Left ventricle myocardium inferior (tissue), 1 donor: ENCODE measurements at regions not wholly inside any gene's neighbourhood (a gene's known extent, or its start where the extent isn't known, plus 50 kb on each side); places are given as distances from the start of the nearest gene placed in this dataset.

Experiments used
- DNase-seq: peaks from one replicate; pipeline ENCODE4 v3.0.0-alpha.2; 2020
- H3K27ac ChIP-seq: fragments of 200-600 bp; replicated peaks from 2 replicates; pipeline ENCODE4 v1.8.0; 2021
- H3K27me3 ChIP-seq: fragments of 200-600 bp; 2 replicates; pipeline ENCODE4 v1.8.0; 2021; ENCODE audit warnings: low read depth
- H3K36me3 ChIP-seq: fragments of 200-600 bp; 2 replicates; pipeline ENCODE4 v1.8.0; 2021
- H3K4me1 ChIP-seq: fragments of 200-600 bp; 2 replicates; pipeline ENCODE4 v1.8.0; 2021
- H3K4me3 ChIP-seq: fragments of 200-600 bp; 2 replicates; pipeline ENCODE4 v1.8.0; 2021; ENCODE audit warnings: mild to moderate bottlenecking, moderate library complexity
- H3K9me3 ChIP-seq: fragments of 200-600 bp; replicated peaks from 2 replicates; pipeline ENCODE4 v1.8.0; 2021
- intact Hi-C: fragments of 100-400 bp; cut with micrococcal nuclease; formaldehyde crosslinking; loops from one replicate; pipeline ENCODE4 v1.11.0; 2022
- TF ChIP-seq, protein P1 (sequence below): fragments of 200-600 bp; IDR thresholded peaks from 2 replicates; pipeline ENCODE4 v1.8.0; 2021; ENCODE audit warnings: antibody characterized with exemption, mild to moderate bottlenecking, borderline replicate concordance
- donor health status: DM: no; HTN: yes; CAD: no; lungs with severe emphysema.

DNA sequence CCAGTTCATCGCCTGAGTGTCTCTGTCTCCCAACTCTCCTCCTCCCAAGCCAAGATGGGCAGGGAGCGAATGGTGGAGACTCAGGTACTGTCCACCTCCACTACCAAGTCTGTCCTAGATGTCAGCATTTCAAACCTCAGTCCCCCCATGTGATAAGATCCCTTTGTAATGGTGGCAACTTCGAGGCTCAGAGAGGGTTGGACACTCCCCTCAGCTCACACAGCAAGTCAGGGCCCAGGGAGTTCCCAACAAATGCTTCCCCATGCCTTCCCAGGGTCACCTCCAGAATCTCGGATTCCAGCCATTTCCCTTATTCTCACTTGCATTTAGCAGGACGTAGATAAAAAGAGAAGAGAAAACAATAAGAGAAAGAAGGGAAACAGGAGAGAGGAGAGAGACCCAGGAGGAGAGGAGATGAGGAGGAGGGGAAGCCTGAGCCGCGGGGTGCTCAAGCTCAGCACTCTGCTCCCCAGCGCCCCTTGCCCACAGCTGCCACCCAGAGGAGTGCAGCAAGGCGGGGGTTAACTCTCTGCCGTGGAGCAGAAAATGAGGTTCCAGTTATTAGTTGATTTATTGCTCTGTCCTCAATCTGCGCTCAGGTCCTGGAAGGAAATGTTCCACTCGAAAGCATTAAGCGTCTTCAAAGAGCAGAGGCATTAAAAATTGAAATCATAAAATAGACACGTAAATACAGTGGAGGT is 84.1 kb upstream of the LINGO1 start:
- Histone ChIP-seq H3K27ac (no peak overlapping the region), H3K4me1 (no peaks in the 10 kb centered on the region), H3K9me3 (no peaks in the 10 kb centered on the region), H3K4me3 (no peak overlapping the region), H3K27me3 (peaks cover 38% of the 10 kb centered on the region), H3K36me3 (no peaks in the 10 kb centered on the region)
- no peak for DNase-seq
- intact Hi-C loops: no loop called here
- TF ChIP-seq, protein P1, sequence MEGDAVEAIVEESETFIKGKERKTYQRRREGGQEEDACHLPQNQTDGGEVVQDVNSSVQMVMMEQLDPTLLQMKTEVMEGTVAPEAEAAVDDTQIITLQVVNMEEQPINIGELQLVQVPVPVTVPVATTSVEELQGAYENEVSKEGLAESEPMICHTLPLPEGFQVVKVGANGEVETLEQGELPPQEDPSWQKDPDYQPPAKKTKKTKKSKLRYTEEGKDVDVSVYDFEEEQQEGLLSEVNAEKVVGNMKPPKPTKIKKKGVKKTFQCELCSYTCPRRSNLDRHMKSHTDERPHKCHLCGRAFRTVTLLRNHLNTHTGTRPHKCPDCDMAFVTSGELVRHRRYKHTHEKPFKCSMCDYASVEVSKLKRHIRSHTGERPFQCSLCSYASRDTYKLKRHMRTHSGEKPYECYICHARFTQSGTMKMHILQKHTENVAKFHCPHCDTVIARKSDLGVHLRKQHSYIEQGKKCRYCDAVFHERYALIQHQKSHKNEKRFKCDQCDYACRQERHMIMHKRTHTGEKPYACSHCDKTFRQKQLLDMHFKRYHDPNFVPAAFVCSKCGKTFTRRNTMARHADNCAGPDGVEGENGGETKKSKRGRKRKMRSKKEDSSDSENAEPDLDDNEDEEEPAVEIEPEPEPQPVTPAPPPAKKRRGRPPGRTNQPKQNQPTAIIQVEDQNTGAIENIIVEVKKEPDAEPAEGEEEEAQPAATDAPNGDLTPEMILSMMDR: no peak

DNA sequence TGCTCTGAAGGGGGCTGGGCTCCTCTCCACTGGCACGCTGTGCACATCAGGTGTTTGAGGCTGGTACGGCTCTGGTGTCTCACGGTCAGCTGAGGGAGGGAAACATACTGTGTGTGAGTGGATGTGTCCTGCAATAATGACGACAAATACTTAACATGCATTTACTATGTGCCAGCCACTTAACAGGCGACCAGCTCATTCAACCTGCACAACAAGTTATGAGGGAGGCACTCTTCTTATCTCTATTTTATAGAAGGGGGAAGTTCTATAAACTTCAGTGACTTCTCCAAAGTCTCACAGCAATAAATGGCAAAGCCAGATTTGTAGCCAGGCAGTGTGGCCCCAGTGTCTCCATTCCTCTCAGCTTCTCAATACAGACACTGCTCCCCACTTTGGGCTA is 83.1 kb upstream of the LINGO1 start:
- intact Hi-C loops: no loop called here
- TF ChIP-seq, protein P1: no peak

DNA sequence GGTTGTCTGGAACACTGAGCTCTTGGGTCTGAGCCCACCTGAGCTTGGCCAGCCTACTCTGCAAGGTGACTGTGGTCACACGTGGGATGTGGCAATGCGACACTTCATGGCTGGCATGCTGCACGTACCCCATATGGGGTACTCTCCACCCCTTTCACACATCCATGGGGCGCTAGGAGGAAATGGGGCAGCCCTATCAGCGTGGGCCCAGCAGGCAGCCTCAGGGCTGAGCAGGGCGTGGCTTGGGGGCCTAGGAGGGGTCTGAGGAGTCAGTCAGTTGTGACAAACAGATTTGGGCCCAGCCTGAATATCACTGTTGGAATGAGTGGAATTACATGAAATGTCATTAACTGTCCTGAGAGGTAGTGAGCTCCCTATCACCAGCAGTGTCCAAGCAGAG is 82.3 kb upstream of the LINGO1 start:
- Histone ChIP-seq H3K27me3 (peaks cover 38% of the 10 kb centered on the region), H3K9me3 (no peaks in the 10 kb centered on the region), H3K36me3 (no peaks in the 10 kb centered on the region), H3K4me1 (no peaks in the 10 kb centered on the region), H3K4me3 (no peak overlapping the region), H3K27ac (no peak overlapping the region)
- TF ChIP-seq, protein P1: no peak
- DNase-seq: no peak
- intact Hi-C loops: no loop called here

More for the DNA sequence above, 83.1 kb upstream of the LINGO1 start:
- Histone ChIP-seq H3K27me3 (peaks cover 38% of the 10 kb centered on the region), H3K27ac (no peak overlapping the region), H3K36me3 (no peaks in the 10 kb centered on the region), H3K9me3 (no peaks in the 10 kb centered on the region), H3K4me3 (no peak overlapping the region), H3K4me1 (no peaks in the 10 kb centered on the region)
- DNase-seq: no peak

DNA sequence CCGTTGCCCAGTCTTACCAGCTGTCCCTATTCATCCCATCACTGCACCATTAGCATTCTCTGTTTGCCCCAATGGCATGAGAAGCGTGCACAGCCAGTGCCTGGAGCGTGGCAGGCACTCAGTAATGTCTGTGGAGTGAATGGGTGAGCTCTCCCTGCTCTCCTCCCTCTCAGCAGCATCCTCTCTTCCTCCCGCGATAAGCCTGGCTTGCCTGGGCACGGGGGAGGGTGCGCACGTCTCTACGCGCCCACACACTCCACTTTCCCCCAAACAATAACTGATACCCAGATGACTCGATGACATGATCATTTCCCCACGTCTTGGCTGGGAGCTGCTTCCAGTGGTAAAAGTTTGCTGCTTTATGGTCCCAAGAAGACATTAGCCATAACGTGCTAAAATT is 81.8 kb upstream of the LINGO1 start:
- intact Hi-C loops: no loop called here
- Histone ChIP-seq H3K9me3 (no peaks in the 10 kb centered on the region), H3K27me3 (peaks cover 38% of the 10 kb centered on the region), H3K4me3 (no peak overlapping the region), H3K4me1 (no peaks in the 10 kb centered on the region), H3K36me3 (no peaks in the 10 kb centered on the region), H3K27ac (no peak overlapping the region)
- TF ChIP-seq, protein P1: no peak
- DNase-seq: no peak

DNA sequence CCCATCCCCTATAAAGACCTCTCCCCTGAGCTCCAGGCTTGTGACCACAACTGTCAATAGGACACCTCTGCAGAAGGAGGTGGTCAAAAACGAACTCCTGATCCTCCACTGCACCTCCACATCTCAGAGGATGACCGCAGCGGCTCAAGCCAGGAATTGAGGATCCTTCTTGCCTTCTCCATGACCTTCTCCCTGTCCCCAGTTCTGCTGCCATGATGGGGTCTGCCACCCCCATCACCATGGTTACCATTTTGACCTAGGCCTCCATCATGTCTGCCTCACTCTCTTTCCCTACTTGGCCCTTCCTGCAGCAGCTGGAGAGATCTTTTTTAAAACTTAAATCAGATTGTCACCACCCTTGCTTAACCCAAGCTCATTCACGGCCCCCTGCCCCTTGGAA is 81.3 kb upstream of the LINGO1 start:
- no peaks in the 10 kb centered on the region for H3K36me3 ChIP-seq
- H3K9me3 ChIP-seq: no peaks in the 10 kb centered on the region
- no peaks in the 10 kb centered on the region for H3K4me1 ChIP-seq
- DNase-seq: no peak
- intact Hi-C loops: no loop called here
- H3K27ac ChIP-seq: no peak overlapping the region
- TF ChIP-seq, protein P1: no peak
- peaks cover 38% of the 10 kb centered on the region for H3K27me3 ChIP-seq
- no peak overlapping the region for H3K4me3 ChIP-seq
